ENCODE measurements at regions not wholly inside any gene's neighbourhood (a gene's known extent, or its start where the extent isn't known, plus 50 kb on each side); places are given as distances from the start of the nearest gene placed in this dataset.

- TF ChIP-seq, protein P1, sequence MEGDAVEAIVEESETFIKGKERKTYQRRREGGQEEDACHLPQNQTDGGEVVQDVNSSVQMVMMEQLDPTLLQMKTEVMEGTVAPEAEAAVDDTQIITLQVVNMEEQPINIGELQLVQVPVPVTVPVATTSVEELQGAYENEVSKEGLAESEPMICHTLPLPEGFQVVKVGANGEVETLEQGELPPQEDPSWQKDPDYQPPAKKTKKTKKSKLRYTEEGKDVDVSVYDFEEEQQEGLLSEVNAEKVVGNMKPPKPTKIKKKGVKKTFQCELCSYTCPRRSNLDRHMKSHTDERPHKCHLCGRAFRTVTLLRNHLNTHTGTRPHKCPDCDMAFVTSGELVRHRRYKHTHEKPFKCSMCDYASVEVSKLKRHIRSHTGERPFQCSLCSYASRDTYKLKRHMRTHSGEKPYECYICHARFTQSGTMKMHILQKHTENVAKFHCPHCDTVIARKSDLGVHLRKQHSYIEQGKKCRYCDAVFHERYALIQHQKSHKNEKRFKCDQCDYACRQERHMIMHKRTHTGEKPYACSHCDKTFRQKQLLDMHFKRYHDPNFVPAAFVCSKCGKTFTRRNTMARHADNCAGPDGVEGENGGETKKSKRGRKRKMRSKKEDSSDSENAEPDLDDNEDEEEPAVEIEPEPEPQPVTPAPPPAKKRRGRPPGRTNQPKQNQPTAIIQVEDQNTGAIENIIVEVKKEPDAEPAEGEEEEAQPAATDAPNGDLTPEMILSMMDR (IDR thresholded peaks at IDR 0.05) = no peak
- no peak for TF ChIP-seq POLR2A (IDR thresholded peaks at IDR 0.05)
Measured at GRCh38 chr16:54542805-54543505, 256.4 kb upstream of the IRX3 start.
